ENCODE measurements at regions not wholly inside any gene's neighbourhood (a gene's known extent, or its start where the extent isn't known, plus 50 kb on each side); places are given as distances from the start of the nearest gene placed in this dataset.
"Not testable (repeated sequence)": the region's sequence is repeated elsewhere in the genome, so short reads cannot be mapped to it uniquely, and the experiment has no call there.

DNA sequence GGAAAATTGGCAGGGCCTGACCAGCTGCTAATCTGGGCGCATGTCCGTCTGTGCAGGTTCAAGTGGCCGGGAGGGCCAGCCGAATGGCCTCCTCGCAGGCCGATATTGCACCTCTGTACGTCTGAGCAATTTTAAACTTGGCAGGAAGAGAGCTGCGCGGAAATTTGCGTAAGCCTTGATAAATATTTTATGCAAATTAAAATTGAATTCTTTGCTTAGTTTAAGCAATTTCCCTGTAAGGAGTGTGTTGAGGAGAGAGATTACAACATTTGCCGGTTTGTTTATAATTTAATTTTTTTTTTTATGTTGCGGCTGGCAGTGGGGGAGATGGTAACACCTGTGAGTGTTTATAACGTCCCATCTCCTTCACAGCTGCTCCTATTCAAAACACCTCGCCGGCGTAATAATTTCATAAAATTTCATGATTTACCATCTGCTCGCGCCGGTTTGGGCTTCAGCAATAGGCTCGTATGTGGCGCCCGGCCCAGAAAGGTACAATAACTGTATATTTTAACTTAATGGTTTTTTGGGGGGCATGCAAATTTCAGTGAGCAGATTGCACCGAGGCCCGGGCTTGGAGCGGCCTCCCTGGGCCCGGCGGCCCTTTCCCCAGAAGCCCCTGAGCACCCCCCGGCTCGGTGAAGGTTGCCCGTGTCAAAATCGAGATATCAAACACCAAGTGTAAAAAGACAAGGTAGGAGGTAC is 269.4 kb upstream of the MVB12B start:
- no peak for DNase-seq

DNA sequence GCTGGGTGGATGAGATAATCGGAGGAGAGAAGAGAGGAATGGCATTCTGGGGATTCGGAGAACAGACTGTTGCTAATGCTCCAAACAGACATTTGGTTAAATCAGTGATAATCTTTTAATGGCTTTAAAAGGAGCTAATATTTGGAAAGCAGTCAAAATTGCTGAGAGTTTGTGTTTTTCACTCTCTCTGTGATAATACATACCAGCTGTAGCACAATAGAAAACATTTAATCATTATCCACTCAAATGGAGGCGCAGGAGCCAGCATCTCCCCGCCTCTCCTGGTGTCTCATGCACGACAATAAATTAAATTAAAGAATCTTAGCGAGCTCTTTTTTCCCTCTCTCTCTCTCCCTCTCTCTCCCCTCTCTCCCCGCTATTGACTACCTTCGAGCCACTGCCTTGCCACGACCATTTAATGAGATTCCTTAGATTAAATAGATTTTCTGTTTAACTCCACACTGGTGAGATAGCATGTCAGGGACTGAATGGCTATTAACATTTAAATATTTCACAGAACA is 268.6 kb upstream of the MVB12B start:
- peak; percentile 60 for DNase-seq

DNA sequence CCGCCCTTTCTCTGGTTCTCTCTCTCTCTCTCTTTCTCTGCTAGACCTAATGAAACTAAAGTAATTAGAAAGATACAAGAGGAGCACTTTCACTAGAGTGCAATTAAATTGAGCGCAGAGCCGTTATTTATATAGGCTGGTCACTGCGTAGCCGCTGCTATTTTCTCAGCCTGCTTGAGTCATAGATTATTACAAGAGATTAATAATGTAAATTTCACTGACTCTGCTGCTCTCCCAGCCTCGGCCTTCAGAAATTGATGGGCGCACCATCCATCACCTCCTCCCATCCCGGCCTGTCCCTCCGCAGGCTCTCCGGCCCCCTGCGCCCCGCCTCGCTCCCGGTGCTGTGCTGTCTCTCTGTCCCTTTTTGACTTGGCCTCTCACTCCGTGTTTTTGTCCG is 268.0 kb upstream of the MVB12B start:
- DNase-seq, result peak; percentile 60

DNA sequence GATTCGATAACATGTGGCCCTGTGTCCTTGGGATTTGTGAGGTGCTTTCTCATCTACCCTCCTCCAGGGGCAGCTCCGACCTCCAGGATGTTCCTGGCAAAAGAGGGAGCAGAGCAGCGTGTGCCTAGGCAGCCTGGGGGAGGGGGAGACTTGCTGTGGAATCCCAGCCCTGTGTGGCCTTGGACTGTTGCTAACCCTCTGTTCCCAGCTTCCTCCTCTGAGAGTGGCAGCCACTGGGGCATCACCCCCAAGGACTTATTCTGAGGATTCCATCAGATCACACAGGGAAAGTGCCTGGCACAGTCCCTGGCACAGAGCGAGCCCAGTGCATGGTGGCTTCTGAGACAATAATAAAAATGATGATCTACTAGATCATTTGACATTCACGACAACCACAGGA is 265.1 kb upstream of the MVB12B start:
- no peak for DNase-seq

DNA sequence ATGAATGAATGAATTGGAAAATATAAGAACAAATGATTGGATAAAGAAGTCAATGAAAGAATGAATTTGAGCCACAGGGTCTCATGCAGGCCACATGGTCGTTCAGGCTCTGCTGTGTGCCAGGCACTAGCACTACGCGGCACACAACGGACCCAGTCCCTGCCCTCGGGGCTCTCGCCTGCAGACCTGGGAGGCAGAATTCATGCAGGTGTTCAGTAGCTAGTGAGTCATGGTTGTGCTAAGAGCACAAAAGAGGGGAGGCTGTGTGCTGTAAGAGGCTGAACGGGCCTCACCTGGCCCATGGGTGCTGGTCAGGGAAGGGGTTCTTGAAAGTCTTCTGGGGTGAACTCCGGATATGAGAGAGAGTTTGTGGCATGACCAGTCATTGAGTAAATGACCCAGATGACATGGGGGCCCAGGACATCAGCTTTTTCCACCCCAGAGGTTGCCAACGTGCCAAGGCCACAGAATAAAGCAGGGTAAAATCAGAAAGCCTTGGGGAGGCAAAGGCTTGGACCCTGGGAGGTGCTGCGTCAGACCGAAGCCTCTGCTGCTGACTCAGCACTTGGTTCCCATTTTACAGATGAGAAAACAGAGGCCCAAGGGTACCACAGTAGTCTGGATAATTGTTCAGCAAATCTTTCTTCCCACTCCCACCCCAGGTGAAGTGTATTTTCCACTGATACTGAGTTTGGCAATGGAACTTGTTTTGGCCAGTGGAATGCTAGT is 264.3 kb upstream of the MVB12B start:
- no peak for DNase-seq

DNA sequence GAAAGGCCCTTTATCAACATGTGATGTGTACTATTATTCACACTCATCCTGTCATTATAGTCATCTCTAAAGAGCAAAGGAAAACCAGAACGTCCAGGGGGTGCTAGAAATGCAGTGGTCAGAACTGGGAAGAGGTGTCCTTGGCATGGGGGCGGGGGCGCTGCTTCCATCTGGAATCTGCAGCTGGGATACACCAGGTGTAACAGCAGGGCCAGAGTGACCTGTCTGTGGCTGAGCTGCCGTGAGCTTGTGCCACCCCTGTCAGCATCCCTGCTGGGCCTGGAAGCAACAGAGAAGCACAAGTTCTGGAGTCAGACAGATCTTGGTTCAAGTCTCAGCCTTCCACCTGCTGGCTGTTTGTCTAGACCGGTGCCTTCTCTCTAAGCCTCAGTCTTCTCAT is 263.3 kb upstream of the MVB12B start:
- DNase-seq, result no peak

DNA sequence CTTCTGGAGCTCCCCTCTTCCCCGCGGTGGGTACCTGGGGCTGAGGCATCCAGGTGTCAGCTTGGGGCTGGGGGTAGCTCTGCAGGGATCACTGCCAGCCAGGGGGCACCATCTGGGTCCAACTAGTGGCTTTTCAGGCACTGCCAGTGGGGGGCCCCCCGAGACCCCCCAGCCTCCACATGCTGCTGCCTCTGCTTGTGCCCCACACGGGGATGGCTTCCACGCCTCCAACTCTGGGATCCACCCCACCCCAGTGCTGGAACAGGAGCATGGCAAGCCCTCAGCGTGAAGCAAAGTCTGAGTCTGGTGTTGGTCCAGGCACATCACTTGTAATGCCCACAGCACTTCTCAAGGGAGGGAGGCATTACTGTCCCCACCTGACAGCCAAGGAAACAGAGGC is 260.5 kb upstream of the MVB12B start:
- no peak for DNase-seq

DNA sequence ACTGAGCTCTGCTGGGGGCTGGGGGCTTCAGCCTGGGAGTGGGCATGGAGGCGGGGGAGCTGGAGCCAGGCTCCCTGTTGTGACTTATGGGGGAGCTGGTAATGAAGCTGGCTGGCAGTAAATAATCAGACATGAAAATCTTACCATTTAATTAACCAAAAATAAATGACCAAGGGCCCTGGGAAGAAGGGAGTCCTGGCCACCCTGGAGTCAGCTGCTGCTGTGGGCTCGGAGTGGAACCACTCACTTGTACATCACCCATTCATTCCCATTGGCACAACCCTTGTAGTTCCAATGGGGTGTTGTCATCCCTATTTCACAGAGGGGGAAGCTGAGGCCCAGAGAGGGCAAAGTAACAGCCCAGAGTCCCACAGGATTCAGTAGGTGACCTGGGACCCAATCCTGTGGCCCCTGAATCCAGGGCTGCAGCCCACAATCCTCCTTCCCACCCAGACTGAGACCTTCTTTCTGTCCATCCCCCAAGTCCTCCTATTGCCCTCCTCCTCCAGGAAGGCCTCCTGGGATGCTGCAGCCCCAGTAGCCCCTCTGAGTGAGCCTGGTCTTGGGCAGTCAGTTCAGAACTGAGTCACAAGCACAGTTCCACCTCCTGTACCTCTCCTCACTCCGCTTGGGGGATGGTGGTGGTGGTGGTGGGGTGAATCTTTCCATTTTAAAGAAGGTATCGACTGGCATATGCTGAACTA is 259.4 kb upstream of the MVB12B start:
- DNase-seq, result no peak

DNA sequence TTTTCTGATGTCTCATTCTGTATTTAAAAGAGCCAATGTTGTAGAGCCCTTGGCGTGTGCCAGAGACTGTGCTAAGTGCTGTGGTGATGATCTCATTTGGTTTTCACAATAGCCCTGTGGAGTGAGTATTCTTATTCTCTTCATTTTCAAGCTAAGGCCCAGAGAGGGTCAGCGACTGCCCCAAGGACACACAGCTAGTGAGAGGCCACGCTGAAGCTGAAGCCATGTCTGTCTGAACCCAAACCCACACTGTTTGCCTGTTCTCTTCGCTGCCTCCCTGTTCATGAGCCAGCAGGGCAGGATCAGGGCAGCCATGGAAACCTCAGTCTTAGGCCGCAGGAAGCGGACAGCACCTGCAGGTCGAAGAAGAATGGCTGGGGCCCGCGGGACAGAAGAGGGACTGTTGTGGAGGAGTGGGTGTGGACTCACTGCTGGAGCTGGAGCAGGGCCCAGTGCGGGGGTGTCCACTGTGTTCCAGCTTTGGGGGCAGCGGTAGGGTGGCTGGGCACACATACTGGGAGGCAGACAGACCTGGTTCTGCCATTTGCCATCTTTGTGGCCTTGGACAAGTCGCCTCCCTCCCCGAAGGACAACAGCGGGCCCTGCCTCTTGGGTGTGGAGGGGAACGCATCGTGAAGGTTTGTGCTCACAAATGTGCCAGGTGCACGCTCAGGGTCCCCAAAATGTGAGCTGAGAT is 257.9 kb upstream of the MVB12B start:
- no peak for DNase-seq

DNA sequence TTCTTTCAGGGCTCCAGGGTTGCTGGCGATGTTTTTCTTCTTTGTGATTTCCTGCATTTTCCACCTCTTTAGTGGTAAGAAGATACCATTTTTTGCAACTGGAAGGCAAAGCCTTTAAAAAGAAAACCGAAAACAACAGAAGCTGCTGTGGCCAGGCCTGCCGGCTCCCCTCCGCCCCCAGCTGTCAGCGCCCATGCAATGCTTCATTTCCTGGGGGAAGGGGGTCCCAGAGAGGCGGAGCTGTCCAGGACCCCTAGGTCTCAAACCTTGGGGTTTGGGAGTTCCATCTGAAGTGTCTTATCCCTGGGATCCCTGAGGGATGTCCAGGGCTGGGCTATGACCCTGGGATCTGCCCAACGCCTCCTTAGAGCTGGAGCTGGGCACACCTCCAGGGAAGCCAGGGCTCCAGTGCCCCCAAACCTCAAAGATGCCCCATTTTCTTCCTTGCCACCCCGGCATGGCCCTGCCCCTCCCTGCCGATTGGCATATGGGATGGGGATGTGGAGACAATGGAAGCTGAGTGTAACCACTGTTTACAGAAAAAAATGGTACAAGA is 257.2 kb upstream of the MVB12B start:
- DNase-seq, result no peak

DNA sequence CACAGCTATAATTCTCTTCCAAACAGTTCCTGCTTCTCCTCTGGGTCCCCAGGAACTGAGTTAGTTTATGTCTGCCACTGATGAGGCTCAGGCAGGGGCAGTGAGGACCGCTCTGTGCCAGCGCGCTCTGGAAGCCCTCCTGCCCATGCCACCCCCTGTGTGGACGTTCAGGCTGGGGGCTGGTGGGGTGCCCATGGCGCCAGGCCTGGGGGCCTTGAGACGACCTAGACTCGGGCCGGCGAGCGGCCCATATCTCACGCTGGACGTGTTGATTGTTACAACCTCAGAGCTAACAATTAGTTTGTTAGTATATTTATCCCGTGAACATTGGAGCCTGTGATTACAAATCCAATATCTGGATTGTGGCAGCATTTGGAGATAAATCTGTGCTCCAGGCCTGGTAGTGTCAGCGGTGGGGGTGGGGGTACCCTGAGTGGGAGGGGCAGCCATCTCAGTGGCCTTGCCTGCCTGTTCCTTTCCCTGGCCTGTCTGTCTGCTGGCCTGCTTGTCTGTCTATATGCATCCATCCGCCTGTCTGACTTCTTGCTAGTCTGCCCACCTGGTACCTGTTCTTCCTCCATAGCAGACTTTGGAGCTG is 256.5 kb upstream of the MVB12B start:
- DNase-seq, result no peak

DNA sequence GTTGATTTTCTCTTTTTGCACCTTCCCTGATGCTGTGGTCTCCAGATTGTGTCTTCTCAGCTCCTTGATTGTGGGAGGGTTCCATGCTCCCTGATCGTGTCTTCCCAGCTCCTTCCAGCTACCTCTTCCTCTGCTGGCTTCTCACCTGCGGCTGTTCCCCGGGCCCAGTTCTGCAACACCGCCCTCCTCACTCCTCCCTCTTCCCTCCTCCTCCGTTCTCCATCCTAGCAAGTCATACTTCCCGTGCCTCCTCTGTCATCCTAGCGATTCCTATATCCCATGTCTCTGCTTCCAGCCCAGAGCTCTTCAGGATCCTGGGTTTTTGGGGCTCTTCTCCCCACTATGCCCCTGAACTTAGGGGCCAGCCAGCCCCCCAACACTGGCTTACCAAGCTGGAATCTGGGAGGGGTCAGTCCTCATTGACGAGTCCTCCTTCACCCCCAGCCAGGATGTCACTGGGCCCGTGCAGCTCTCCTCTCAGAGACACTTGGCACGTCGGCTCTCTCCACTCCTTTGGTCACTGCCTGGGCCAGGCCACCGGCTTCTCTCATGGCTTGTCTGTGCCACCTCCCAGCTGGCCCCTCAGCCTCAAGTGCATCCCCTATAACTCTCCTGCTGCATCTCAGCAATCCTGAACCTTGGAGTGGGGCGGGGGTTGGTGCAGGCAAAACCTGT is 255.4 kb upstream of the MVB12B start:
- DNase-seq, result no peak

DNA sequence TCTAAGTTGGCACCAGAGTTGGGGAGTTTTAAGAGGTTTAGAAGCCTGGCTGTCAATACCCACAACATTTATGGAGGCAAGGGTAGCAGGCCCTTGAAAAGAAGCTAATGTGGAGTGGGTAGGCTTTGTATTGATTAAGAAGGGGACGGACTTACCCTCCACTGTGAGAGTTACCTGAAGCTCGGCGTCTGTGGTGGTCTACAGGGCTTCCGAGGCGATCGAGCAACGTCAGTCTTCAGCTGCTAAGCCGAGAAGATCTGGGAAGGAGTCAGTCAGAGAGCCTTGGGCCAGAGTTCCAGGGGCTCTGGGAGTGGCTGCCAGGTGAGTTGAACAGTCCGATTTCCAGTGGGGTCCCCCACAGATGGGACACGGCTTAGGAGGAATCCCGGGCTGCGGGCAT is 249.0 kb upstream of the MVB12B start:
- not testable (repeated sequence) for DNase-seq

DNA sequence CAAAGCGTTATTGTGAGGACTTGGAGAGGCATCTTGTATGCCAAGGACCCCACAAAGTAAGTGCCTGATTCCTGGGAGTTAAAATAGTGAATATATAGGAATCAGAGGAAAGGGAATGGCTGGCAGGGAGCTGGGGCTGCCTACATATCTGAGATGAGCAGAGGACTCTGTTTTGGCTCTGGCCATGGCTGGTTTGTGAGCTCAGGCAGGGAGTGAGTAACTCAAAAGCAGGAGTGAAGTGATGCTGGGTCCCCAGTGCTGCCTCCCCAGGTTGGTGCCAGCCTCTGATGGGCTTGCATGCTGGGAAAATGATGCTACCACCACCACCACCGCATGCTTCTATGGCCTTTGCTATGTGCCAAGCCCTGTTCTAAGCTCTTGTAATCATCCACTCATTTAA is 246.0 kb upstream of the MVB12B start:
- no peak for DNase-seq

DNA sequence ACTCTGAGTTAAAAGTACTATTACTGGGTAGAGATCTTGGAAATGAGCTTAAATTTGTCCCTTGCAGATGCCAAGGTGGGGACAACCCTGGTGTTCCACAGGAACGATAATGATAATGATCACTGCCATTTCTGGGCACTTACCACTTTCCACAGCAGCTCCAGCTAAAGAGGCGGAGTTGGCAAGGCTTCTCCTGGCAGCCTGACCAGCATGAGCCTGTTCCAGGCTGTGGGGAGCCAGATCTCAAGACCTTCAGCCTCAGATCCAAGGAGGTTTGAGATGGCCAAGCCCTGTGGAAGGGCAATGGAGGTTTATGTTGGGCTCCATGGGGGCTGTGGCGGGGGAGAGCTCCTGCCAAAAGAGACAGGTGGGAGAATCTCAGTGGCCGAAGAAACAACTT is 244.9 kb upstream of the MVB12B start:
- DNase-seq, result no peak

DNA sequence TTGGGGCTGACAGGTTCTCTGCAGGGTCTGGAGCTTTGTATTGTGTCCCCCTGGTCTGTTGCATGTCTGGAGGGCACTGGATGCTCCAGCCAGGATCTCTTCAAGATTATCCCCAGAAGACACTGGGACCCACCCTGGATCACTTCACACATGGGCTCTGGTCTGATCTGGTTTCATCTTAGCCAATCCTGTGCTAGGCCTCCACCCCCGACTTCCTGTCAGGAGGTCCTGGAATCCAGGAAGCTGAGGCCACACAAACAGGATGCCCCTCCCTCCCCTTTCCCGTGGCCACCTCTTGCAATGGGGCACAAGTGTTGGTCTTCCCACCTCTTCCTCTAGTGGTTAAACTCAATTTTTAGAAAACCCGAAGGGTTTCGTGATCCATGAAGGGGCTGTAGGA is 242.6 kb upstream of the MVB12B start:
- DNase-seq, result no peak

DNA sequence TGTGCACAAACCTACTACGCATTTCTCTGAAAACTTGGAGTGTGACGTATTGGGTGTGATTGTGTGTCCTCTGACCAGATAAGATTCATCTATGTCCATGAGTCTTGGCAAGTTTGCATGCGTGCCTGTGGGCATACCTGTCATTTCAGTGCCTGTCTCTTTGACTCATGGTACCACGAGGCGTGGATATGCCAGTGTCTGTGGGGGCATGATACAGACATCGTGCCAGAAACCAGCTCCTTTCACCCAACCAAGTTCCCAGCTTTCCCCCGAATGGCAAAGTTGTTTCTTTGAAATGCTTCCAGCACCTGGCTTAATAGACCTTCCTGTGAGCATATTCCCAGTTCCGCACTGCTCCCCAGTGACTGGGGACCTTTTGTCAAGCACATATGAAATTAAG is 241.9 kb upstream of the MVB12B start:
- no peak for DNase-seq

DNA sequence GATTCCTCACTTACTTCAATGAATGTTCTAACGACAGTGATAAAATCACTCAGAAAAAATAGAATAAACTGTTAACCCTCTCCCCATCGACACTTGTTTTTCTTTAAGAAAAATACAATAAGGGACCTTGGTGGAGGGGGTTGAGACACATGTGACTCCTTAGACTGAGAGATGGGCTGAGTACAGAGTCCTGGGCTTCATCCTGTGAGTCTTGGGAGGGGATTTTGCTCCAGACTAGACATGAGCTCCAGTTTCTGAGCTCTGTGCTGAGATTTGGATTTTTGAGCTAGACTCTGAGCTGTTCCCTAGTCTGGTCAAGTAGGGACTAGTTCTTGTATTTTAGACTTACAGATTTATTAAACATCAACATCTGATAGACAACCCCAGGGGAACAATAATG is 241.5 kb upstream of the MVB12B start:
- no peak for DNase-seq

DNA sequence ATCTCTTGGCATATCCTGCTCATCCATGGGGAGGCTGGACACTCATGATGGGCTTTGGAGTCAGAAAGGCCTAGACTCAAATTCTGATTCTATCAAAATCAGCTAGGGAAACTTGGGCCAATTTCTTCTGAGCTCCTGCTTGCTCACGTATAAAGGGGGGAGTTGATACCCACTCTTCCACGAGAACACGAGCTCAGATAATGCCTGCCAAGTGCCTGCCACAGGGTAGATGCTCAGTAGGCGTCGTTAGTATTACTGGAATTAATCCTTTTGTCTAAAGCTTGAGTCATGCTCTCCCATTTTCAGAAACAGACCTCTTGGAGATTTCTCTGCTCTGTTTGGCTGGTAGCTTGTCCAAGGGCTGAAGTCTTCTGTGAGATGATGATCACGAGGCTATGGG is 238.3 kb upstream of the MVB12B start:
- no peak for DNase-seq

DNA sequence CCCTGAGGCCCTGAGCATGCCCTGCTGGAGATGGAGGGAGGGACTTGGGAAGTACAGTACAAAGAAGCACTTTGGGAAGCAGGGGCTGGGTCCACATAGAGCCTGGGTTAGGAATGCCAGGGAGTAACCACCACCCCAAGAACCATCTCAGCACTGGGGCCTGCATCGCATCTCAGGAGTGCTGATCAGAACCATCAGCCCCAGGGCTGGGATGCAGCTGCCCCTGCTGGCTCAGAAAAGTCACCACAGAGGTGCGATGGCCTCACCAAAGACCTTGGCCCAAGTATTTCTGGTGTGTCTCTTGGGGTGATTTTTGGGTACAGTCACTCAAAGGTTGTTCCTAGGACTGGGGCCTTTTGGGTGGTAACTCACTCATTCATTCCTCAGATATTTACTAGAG is 236.8 kb upstream of the MVB12B start:
- DNase-seq, result no peak

DNA sequence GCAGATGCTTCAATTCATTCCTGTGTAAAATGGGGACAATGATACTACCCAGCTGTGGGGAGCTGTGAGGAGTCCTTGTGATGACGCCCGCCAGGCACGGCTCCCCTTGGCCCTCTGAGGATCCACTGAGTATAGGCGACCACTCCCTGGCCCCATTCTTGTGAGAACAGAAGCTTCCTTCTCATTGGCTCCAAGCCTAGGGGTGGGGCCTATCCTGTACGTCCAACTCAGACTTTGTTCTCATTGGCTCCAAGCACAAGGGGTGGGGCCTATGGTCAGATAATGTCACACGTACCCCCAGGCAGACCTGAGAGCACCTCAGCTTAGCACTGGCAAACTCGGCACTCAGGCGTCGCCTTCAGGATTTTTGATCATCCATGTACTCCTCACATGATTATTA is 232.9 kb upstream of the MVB12B start:
- no peak for DNase-seq

Data from DMS79 treated with DMSO at 0.1 percent for 48 hours (cell line).